ENCODE measurements at regions not wholly inside any gene's neighbourhood (a gene's known extent, or its start where the extent isn't known, plus 50 kb on each side); places are given as distances from the start of the nearest gene placed in this dataset.
"Not testable (repeated sequence)": the region's sequence is repeated elsewhere in the genome, so short reads cannot be mapped to it uniquely, and the experiment has no call there.

DNA sequence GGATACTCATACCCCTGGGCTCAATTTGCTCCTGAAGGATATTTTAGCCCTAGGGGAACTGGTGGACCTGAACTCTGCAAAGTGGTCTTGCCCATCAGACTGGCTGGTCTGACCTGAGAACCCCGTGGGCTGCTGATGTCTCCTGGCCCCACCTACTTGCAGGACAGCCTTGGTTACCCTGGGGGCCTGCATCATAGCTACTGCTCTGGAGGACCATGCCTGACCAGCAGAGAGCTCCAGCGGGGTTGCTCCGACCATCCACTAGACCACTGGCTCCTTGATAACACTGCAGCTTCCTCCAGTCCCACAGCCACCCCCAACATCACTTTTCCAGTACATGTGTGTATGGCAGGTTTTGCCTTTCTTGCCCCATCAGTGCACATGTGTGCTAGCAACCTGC is 331.6 kb upstream of the BRINP3 start:
- no peak overlapping the region for H3K27ac Mint-ChIP-seq

DNA sequence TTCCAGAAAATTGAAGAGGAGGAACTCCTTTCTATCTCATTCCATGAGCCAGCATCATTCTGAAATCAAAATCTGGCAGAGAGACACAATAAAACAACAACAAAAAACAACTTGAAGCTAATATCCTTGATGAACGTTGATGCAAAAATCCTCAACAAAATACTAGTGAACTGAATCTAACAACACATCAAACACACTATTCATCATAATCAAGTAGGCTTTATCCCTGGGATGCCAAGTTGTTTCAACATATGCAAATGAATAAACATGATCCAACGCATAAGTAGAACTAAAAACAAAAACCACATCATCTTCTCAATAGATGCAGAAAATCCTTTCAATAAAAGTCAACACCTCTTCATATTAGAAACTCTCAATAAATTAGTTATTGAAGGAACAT is 335.3 kb upstream of the BRINP3 start:
- ChIA-PET CTCF (no interaction called here), POLR2A (no interaction called here)
- Mint-ChIP-seq H3K27ac (no peak overlapping the region), H3K9me3 (peaks cover 7% of the 10 kb centered on the region), H3K36me3 (ENCODE audit: low read depth) (no peaks in the 10 kb centered on the region), H3K27me3 (no peaks in the 10 kb centered on the region), H3K4me1 (no peaks in the 10 kb centered on the region), H3K4me3 (no peak overlapping the region)
- intact Hi-C loops (cut with micrococcal nuclease) = no loop called here
- ATAC-seq (ENCODE audit: low read depth) = no peak
- no peak for DNase-seq
- TF ChIP-seq, protein P1, sequence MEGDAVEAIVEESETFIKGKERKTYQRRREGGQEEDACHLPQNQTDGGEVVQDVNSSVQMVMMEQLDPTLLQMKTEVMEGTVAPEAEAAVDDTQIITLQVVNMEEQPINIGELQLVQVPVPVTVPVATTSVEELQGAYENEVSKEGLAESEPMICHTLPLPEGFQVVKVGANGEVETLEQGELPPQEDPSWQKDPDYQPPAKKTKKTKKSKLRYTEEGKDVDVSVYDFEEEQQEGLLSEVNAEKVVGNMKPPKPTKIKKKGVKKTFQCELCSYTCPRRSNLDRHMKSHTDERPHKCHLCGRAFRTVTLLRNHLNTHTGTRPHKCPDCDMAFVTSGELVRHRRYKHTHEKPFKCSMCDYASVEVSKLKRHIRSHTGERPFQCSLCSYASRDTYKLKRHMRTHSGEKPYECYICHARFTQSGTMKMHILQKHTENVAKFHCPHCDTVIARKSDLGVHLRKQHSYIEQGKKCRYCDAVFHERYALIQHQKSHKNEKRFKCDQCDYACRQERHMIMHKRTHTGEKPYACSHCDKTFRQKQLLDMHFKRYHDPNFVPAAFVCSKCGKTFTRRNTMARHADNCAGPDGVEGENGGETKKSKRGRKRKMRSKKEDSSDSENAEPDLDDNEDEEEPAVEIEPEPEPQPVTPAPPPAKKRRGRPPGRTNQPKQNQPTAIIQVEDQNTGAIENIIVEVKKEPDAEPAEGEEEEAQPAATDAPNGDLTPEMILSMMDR (IDR thresholded peaks at IDR 0.05) = no peak

More for the DNA sequence above, 331.6 kb upstream of the BRINP3 start:
- POLR2A ChIA-PET = no interaction called here
- H3K4me1 Mint-ChIP-seq = no peaks in the 10 kb centered on the region
- peaks cover 7% of the 10 kb centered on the region for H3K9me3 Mint-ChIP-seq
- no peaks in the 10 kb centered on the region for H3K36me3 Mint-ChIP-seq (ENCODE audit: low read depth)
- intact Hi-C loops (cut with micrococcal nuclease) = no loop called here
- TF ChIP-seq, protein P1 (IDR thresholded peaks at IDR 0.05) = no peak
- no peak for DNase-seq
- CTCF ChIA-PET = no interaction called here
- H3K27me3 Mint-ChIP-seq = no peaks in the 10 kb centered on the region
- no peak for ATAC-seq (ENCODE audit: low read depth)
- H3K4me3 Mint-ChIP-seq = no peak overlapping the region

DNA sequence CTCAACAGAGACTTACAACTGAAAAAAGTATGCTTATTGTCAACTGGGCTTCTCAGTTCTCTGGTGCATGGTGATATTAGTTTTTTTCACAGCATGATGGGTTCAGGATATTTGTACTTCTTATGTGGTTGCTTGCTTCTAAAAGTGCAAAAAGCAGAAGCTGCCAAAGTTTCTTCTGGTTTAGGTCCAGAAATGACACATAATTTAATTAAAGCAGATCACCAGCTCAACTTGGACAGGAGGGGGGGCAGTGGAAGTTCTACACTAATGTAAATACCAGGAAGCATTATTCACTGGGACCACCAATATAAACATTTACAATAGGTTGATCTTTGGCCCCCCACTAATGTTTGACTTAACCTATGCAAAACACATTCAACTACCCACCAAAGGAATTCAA is 354.8 kb upstream of the BRINP3 start:
- CTCF ChIA-PET = no interaction called here
- no peaks in the 10 kb centered on the region for H3K4me1 Mint-ChIP-seq
- intact Hi-C loops (cut with micrococcal nuclease) = no loop called here
- no peaks in the 10 kb centered on the region for H3K27me3 Mint-ChIP-seq
- no peak for DNase-seq
- POLR2A ChIA-PET = no interaction called here
- peaks cover 8% of the 10 kb centered on the region for H3K9me3 Mint-ChIP-seq
- ATAC-seq (ENCODE audit: low read depth) = no peak
- TF ChIP-seq, protein P1 (IDR thresholded peaks at IDR 0.05) = no peak
- H3K4me3 Mint-ChIP-seq = no peak overlapping the region
- no peaks in the 10 kb centered on the region for H3K36me3 Mint-ChIP-seq (ENCODE audit: low read depth)
- H3K27ac Mint-ChIP-seq = no peak overlapping the region

DNA sequence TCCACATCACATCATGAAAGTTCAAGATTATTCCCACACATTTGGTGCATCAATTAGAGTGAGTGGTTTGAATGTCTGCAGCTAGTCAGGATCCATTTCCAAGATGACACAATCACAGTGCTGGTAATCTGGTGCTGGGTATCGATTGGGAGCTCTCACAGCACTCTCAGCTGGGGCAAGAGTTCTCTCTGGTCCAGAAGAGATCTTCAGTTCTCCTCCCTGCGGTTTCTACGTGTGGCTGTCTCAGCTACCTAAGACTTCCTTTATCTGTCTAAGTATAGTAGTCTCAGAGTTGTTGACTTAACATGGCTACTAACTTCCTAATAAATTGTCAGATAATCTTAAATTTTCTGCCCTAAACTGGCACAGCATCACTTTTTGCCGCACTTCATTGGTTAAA is 358.0 kb upstream of the BRINP3 start:
- no peak for DNase-seq
- TF ChIP-seq, protein P1 (IDR thresholded peaks at IDR 0.05) = no peak
- Mint-ChIP-seq H3K27me3 (no peaks in the 10 kb centered on the region), H3K27ac (no peak overlapping the region), H3K4me1 (no peaks in the 10 kb centered on the region), H3K9me3 (peaks cover 5% of the 10 kb centered on the region), H3K4me3 (no peak overlapping the region), H3K36me3 (ENCODE audit: low read depth) (no peaks in the 10 kb centered on the region)
- intact Hi-C loops (cut with micrococcal nuclease) = no loop called here
- no peak for ATAC-seq (ENCODE audit: low read depth)
- POLR2A ChIA-PET = no interaction called here
- CTCF ChIA-PET = no interaction called here

DNA sequence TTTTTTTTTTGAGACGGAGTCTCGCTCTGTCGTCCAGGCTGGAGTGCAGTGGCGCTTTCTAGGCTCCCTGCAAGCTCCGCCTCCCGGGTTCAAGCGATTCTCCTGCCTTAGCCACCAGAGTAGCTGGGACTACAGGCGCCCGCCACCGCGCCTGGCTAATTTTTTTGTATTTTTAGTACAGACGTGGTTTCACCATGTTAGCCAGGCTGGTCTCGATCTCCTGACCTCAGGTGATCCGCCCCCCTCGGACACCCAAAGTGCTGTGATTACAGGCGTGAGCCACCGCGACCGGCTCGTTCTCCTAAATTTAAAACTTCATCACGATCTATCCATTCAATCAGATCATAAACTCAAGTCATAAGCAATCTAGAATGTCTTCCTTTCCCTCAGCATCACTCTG is 359.5 kb upstream of the BRINP3 start:
- H3K4me1 Mint-ChIP-seq; intact Hi-C loops (cut with micrococcal nuclease); H3K27ac Mint-ChIP-seq; H3K27me3 Mint-ChIP-seq; H3K36me3 Mint-ChIP-seq (ENCODE audit: low read depth); ATAC-seq (ENCODE audit: low read depth); POLR2A ChIA-PET; H3K9me3 Mint-ChIP-seq; H3K4me3 Mint-ChIP-seq; CTCF ChIA-PET; DNase-seq: not testable (repeated sequence)

DNA sequence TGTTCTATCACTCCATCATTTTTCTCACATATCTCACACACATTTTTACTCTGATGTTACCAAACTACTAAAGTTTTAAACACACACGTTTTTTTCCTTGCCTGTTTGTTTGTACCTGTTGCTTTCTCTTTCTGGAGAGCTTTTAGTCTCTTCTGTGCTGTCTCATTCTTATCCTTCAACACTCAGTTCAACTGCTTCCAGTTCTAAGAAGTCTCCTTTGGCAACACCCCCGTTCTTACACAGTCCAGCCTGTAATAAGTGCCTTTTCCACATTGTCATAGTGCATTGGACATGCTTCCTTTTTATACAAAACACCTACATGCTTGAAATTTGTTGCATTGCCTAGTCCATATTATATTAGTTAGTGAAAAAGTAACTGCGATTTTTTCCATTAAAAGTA is 360.2 kb upstream of the BRINP3 start:
- TF ChIP-seq, protein P1 (IDR thresholded peaks at IDR 0.05) = no peak
- no peaks in the 10 kb centered on the region for H3K27me3 Mint-ChIP-seq
- no peak overlapping the region for H3K27ac Mint-ChIP-seq
- no peak for DNase-seq
- H3K4me1 Mint-ChIP-seq = no peaks in the 10 kb centered on the region
- CTCF ChIA-PET = no interaction called here
- no peaks in the 10 kb centered on the region for H3K36me3 Mint-ChIP-seq (ENCODE audit: low read depth)
- intact Hi-C loops (cut with micrococcal nuclease) = no loop called here
- POLR2A ChIA-PET = no interaction called here
- no peak overlapping the region for H3K4me3 Mint-ChIP-seq
- no peak for ATAC-seq (ENCODE audit: low read depth)
- peaks cover 5% of the 10 kb centered on the region for H3K9me3 Mint-ChIP-seq
